GM21786 (cell line): ENCODE measurements at regions not wholly inside any gene's neighbourhood (a gene's known extent, or its start where the extent isn't known, plus 50 kb on each side); places are given as distances from the start of the nearest gene placed in this dataset.

ENCODE experiments used
- ATAC-seq: cut with Tn5 transposase; IDR thresholded peaks from one replicate; pipeline ENCODE4 v1.9.1; 2021; ENCODE audit not compliant: unreplicated experiment

DNA sequence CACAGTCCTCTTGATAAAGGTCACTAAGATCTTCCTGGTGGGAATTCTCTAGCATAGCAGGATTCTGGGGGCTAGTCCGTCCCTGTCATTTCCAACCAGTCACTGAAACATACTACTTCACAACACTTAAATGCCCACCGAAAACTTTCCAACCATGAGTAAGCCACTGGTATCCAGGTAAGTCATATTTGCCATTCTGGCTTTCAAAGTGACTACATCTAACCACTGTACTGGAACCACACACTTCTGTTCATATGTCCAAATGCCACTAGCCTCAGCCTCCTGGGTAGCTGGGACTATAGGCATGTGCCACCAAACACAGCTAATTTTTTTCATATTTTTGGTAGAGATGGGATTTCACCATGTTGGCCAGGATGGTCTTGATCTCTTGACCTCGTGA, 64.3 kb upstream of the VANGL1 start:
- no peak for ATAC-seq

DNA sequence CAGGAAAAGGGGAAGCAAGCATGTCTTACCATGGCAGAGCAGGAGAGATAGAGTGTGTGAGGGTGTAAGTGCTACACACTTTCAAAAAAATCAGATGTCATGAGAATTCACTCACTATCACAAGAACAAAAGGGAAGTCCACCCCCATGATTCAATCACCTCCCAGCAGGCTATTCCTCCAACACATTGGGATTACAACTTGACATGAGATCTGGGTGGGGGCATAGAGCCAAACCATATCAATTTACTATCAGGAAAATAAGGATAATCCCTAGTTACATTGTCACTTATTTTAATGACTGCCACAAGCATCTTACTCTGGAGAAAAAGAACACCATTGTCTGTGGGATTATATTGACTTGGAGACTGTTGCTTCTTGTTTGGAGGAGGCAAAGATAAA, 66.1 kb upstream of the VANGL1 start:
- ATAC-seq, result no peak

DNA sequence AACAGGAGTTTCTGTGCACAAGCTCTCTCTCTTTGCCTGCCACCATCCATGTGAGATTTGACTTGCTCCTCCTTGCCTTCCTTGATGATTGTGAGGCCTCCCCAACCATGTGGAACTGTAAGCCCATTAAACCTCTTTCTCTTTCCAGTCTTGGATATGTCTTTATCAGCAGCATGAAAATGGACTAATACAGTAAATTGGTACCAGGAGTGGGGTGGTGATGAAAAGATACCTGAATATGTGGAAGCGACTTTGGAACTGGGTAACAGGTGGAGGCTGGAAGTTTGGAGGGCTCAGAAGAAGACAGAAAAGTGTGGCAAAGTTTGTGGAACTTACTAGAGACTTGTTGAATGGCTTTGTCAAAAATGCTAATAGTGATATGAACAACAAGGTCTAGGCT, 69.1 kb upstream of the VANGL1 start:
- no peak for ATAC-seq

DNA sequence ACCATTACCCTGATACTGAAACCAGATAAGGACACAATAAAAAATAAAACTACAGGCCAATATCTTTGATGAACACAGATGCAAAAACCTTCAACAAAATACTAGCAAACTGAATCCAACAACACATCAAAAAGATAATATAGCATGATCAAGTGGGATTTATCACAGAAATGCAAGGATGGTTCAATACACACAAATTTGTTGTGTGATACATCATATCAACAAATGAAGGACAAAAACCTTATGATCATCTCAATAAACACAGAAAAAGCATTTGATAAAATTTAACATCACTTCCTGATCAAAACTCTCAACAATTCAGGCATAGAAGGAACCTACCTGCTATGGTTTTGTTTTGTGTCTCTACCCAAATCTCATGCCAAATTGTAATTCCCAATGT, 74.3 kb upstream of the VANGL1 start:
- no peak for ATAC-seq

DNA sequence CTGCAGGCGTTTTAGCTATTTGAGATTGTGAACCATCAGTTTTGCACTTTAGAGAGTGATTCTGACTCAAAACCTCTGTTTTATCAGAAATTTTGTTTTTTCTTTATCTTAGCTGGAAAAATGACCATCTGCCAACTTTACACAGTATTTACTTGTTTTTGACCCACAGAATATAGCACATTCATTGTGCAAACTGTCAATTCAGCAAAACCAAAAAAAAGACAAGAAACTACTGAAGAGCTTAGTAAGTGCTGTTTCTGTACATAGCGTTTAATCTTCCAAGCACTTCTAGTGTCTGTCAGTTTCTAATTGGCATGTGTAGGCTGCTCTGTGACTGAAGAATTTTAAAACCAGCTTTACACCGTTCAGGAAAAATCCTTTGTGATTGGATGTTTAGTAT, 76.0 kb upstream of the VANGL1 start:
- ATAC-seq, result no peak

- no peak for ATAC-seq
These were observed 76.4 kb upstream of the VANGL1 start for GRCh38 chr1:115565353-115565752.

DNA sequence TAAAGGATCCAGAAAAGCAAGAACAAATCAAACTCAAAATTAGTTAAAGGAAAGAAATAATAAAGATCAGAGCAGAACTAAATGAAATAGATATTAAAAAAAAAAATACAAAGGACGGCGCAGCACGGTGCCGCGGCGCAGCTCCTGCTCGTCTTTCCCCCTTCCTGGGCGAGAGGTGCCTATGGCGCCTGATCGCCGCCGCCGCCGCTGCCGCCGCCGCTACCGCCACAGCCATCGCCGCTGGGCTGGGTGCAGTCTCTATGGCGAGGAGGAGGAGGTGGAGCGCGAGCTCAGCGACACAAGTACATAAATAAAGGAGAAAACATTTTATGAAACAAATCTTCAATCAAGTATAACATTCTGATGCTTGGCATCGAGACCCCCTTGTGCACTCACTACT, 77.6 kb upstream of the VANGL1 start:
- no peak for ATAC-seq

DNA sequence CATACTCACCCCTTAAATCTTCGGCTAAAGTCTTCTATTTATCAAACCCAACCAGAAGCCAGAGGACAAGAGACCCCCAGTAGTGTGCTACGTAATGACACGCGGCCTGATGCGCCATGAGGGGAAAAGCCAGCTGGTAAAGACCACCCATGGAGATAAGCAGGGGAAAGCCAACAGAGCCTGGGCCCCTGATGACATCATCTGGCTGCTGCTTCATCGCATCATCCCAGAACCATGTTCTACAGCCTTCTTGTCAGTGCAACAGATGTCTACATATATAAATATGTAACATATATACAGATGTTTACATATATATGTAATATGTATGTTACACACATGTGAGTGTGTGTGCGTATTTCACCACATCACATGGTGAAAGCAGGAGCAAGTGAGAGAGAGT, 81.7 kb upstream of the VANGL1 start:
- no peak for ATAC-seq

GRCh38 chr1:115558275-115558674, 83.5 kb upstream of the VANGL1 start:
- no peak for ATAC-seq

DNA sequence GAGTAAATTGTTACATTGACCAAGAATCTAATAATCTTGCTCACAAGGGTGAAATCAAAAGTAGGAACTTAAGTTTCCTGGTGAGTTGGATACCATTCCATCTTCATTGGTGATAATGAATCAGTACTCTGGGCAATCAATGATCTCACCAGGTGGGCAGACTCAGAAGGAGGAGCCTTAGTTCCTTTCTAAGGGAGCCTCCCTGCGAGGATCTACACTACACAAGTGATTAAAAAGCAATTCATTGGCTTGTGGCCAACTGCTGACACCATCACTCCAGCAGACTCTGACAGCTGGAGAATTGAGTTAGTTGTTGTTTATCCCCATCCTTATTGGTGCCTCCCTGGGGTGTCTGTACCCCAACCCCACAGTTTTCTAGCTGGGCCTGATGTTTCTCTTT, 84.1 kb upstream of the VANGL1 start:
- ATAC-seq, result no peak

GRCh38 chr1:115556236-115556635, 85.5 kb upstream of the VANGL1 start:
- ATAC-seq, result no peak

DNA sequence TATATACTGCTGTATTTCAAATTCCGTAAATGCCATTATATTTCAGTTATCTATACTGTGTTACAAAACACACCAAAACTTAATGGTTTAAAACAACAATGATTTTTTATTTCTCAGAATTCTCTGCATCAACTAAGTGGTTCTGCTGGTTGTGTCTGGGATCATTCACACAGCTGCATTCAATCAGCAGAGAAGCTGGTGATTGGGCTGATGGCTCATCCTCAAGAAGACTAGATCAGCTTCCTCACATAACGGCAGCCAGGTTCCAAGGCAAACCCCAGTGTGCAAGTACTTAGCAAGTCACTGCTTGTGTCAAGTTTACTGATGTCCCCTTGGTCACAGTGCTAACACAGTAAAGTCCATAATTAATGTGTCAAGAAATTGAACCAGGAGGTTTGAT, 86.3 kb upstream of the VANGL1 start:
- no peak for ATAC-seq

- ATAC-seq, result no peak
These were observed 94.1 kb upstream of the VANGL1 start for GRCh38 chr1:115547696-115548095.

DNA sequence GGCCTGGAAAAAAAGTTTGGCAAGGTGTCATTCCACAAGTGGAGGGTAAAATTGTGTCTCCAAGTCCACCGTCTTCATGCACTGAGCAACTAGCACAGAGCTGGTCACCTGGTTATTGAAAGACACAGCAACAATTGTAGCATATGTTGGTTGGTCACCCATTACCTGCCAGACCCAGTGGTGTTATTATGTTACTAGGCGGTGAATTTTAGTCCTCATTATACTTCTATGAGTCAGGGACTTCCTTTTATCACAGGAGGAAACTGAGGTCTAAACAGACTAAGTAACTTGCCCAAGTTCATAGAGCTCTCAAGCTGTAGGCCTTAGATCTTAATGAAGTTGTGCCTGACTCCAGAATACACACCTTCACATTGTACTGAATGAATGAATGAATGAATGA, 94.9 kb upstream of the VANGL1 start:
- no peak for ATAC-seq

DNA sequence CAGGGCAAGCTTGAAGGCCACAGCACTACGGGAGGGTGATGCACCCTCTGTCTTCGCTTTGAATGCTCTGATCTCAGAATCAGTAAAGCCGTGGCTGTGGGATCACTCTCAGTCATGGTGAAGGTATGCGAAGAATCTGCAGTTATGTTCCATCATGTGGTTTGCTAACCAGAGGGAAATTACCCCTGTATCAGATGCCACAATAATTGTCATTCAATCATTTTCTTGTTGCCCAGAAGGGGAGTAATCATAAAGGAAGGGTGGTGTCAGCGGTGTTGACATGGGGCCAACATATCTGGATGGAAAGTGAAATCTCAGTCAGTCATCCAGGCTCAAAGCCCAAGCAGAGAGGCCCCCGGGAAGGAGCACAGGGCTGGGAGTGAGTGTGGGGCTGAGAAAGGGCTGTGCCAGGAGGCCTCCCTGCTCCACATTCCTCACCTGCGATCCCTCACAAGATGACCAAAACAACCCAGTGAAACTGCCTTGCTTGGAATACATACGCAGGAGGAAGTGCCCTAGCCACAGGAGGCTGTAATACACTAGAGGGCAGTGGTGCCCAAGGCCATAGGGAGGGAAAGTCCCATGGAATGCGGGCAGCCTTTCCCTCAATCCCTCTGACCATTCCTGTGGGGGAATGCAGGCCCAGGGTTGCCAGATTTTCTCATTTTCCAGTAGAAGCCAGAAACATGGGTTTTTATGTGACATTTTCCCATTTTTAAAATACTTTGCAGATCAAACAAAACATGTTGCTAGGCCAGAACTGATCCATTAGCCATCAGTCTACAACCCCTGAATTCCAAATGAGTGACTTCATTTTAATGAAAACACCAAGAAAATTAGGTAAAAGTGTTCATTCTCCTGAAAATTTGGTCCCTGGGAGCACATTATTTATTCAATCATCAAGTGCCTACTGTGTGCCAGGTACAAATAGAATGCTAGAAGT, 95.7 kb upstream of the VANGL1 start:
- ATAC-seq, result no peak

GRCh38 chr1:115545096-115545720, 96.6 kb upstream of the VANGL1 start:
- no peak for ATAC-seq

DNA sequence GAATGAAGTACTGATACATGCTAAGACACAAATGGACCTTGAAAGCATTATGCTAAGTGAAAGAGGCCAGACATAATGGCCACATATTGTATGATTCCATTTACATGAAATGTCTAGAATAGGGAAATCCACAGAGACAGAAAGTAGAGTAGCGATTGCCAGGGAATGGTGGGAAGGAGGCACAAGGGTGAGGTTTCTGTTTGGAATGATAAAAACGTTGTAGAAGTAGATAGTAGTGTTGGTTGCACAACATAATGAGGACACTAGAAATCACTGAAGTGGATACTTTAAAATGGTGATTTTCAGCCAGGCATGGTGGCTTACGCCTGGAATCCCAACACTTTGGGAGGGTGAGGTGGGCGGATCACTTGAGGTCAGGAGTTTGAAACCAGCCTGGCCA, 97.6 kb upstream of the VANGL1 start:
- ATAC-seq, result no peak

DNA sequence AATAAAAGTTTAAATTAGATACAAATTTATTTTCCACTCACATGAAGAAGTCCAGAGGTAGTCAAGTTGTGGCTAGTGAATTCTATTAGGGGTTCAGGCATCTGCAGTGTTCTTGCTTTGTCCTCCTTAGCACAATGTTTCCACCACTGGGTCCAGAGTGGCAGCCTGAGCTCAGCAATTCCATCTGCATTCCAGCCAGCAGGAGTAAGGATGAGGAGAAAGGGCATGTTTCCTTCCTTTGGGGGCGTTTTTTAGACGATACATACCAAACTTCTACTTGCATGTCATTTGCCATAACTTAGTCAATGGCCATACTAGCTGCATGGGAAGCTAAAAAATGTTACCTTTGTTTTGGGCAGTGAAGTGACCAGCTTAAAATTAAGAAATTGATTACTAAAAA, 98.5 kb upstream of the VANGL1 start:
- no peak for ATAC-seq

- ATAC-seq, result no peak
These were observed 102.0 kb upstream of the VANGL1 start for GRCh38 chr1:115539736-115540135.

DNA sequence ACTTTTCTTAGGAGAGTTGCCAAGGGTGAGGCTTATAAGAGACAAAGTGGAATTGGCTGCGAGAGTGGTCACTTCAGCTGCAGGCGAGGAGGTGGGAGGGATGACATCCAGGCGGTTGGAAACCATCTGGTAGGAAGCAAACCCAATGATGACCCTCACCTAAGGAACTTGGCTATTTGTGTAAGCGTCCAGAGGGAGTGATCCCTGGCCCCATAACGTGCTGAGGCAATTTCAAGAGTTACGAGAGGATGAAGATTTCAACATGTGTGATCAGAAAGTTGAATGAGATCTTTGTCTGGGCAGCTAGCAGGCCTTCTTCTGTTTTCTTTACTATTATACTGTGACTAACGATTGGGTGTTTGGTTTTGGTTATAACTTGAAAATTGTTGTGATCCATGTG, 102.7 kb upstream of the VANGL1 start:
- no peak for ATAC-seq

DNA sequence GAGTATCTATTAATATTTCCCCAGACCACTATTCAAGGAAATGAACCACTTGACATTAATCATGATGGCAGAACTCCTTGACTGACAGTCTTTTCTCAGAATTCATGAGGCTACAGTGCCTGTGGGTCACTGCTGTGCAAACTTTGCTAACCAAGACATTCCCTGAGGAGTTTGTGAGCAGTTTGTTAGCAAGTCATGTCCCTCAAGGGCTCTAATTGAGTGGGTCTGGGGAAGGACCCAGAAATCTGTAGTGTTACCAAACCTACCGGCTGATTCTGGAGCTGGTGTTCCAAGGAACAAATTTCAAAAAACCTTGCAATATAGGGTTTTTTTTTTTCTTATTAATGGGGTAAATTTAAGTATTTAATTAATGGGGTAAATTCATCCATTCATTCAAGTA, 103.2 kb upstream of the VANGL1 start:
- no peak for ATAC-seq

GRCh38 chr1:115537415-115537814, 104.4 kb upstream of the VANGL1 start:
- no peak for ATAC-seq
